ENCODE measurements at regions not wholly inside any gene's neighbourhood (a gene's known extent, or its start where the extent isn't known, plus 50 kb on each side); places are given as distances from the start of the nearest gene placed in this dataset.
"Not testable (repeated sequence)": the region's sequence is repeated elsewhere in the genome, so short reads cannot be mapped to it uniquely, and the experiment has no call there.

DNA sequence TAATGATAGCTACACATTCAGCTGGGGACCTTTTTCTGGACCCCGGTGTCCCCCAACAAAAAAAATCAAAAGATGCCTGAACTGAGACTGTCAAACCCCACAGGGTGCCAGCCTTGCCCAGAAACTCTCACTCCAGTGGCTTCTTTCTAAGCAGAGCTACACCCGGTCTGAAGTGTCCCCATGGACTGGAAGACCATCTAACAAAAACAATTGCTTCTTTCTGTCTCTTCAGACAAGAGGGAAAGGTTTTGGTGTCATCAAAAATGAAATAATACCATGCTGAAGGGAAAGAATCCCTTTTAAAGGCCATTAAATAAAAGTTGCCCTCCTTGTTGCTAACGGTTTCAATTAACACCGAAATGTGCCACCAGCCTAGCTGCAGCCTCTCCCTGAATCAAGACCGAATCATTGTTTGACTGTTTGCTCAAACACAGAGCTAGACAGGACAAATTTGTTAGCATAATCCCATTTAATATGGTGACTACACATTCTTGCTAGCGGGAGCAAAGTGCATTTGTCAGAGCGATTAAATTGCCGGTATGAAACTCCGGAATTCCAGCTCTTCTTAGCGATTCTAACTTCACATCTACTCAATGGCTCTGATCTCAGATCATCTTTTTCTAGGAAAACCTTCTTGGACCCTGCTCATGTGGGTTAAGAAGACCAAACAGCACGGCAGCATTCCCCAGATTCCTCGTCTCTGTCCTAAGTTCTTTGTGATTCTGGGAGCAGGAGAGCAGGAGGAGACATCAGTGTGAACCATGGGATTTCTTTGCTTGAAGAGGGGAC lies 397.5 kb upstream of the PRKCQ start:
- DNase-seq: no peak

GRCh38 chr10:6973899-6974298 lies 393.8 kb upstream of the PRKCQ start:
- DNase-seq: no peak

- DNase-seq: no peak
Measured at GRCh38 chr10:6972226-6972625, 392.1 kb upstream of the PRKCQ start.

GRCh38 chr10:6969659-6970058 lies 389.6 kb upstream of the PRKCQ start:
- DNase-seq: no peak

- no peak for DNase-seq
Measured at GRCh38 chr10:6964543-6964942, 384.5 kb upstream of the PRKCQ start.

- no peak for DNase-seq
Measured at GRCh38 chr10:6962576-6962975, 382.5 kb upstream of the PRKCQ start.

DNA sequence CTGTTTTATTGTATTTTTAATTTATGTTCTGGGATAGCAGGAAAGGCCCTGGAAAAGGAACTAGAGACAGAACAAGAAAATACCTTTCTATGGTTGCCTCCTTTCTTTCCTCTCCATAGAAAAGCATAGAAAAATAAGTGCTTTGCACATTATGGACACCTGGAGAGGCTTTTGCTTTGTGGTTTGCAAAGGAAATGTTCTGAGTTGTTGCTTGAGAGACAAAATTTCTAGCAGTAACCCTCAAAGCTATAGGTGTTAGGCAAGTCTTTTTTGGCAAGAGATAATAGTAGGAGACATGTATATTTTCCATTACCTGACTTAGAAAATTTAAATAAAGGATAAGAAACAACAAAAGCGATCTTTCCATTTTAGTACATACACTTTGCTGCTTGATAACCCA lies 378.6 kb upstream of the PRKCQ start:
- no peak for DNase-seq

DNA sequence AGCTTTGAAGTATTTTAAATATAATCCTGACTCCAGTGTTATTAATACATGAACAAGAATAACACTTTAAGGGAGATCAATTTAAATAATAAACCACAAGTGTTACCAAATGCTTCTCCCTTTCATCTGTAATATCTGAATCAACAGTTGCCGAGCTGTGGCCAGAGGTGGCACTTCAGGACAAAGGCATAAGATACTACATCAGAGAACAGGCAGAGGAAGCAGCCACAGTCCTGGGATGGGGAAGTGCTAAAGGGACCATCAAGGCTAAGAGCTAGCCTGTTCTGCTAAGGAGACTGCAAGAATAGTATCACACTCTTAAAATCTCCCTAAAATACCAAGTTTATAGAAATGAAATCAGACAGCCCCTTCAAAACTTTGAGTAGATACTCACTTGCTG lies 378.2 kb upstream of the PRKCQ start:
- DNase-seq: peak in 1 of 3 experiments; percentile 1

GRCh38 chr10:6957851-6958250 lies 377.8 kb upstream of the PRKCQ start:
- no peak for DNase-seq

- DNase-seq: no peak
Measured at GRCh38 chr10:6956562-6956961, 376.5 kb upstream of the PRKCQ start.

GRCh38 chr10:6953271-6953801 lies 373.3 kb upstream of the PRKCQ start:
- peak in 1 of 3 experiments; percentile 20 for DNase-seq

DNA sequence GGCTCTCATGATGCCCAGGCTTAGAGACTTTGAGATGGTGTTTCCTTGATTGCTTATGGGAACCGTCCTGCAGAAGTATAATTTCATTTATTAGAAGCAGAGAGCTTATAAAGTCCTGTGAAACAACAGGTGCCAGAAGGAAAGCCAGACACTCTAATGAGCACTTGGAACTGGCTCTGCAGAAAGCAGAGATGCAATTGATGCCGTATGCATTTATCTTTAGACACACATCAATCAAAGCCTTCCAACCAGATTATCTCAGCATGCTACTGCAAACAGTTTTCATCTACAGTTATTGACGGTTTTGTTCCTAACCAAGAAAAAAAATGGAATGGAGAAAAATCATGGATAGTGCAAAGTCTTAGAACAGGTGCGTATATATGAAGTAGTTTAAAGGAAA lies 371.7 kb upstream of the PRKCQ start:
- DNase-seq: peak; percentile 4 to 92 (median 59)

DNA sequence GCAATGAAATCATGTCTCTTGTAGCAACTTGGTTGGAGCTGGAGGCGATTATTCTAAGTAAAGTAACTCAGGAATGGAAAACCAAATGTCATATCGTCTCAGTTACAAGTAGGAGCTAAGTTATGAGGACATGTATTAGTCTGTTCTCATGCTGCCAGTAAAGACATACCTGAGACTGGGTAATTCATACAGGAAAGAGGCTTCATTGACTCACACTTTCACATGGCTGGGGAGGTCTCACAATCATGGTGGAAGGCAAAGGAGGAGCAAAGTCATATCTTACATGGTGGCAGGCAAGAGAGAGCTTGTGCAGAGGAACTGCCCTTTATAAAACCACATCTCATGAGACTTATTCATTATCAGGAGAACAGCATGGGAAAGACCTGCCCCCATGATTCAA lies 370.1 kb upstream of the PRKCQ start:
- no peak for DNase-seq

DNA sequence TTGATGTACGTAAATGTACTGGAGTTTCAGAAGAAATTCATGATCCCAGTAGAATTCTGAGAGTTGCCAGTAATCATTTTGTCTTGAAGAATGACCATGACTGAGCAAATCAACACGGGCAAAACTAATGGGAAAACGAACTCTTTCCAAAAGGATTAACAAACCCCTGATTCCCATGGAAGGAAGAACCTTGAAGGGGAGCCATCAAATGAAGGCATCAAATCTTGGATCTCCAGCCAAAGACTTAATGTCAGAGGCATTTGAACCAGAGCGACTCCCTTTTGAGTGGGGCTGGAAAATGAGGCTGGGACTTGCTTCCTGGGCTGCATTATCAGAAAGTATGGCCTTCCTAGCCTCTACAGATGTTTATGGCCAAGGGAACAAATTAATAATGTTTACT lies 364.4 kb upstream of the PRKCQ start:
- no peak for DNase-seq

DNA sequence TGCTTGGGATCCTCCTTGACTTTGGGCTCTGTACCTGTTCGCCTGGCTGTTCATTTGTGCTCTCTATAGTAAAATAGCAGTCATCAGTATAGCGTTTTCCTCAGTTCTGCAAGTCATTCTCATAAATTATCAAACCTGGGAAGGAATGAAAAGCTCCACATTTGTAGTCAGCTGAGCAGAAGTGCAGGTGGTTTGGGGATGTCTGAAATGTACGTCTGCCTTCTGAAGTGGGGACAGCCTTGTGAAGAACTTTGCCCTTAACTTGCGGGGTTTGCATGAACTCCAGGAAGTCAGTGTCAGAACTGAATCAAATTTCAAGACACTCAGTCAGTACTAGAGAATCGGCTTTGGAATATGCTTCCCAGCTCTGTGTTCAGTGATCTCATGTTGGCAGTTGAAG lies 358.3 kb upstream of the PRKCQ start:
- no peak for DNase-seq

DNA sequence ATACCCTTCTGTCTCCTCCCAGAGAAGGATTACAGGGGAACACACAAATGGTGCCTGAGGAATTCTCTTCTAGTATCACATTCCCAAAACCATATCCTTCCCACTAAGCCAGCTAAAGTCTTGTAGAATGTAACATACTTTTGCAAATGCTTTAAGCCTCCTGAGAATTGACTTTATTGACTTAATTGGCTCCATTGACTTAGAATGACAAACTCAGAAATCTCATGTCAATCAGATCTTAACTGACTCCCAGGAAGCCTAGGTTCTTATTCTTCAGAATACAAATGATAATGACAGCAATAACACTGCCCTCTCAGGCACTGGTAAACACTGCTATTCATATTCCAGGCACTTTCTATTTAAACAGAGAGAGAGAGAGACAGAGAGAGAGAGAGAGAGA lies 356.9 kb upstream of the PRKCQ start:
- DNase-seq: peak in 1 of 3 experiments; percentile 5

DNA sequence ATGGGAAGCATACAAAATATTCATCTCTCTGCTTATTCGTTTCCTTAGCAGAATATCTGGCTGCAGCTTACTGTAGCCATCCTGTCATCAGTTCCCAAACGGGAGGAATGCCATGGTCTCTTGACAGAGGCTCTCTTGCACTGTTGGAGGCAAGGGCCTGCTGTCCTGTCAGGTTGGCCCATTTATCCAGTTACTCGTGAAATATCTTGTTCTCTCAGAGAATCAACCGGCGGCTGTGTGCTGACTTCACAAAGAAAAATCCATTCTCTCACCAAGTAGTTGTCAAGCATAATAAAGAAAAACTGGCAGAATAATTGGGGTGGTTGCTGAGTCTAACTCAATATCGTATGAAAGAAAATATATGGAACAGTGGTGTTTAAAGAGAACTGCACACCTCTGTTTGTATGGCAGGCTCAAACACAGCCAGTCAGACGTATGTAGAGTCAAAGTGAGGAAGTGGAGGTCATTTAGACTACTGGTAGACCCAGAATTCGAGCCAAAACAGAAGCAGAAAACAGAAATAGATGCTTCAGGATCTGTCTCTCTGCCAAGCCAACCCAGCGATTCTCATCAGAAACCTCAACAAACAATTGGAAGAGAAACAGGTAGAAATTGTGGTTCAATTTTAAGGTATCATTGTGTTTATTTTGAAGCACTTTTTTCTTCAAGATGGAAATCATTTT lies 349.2 kb upstream of the PRKCQ start:
- DNase-seq: no peak

DNA sequence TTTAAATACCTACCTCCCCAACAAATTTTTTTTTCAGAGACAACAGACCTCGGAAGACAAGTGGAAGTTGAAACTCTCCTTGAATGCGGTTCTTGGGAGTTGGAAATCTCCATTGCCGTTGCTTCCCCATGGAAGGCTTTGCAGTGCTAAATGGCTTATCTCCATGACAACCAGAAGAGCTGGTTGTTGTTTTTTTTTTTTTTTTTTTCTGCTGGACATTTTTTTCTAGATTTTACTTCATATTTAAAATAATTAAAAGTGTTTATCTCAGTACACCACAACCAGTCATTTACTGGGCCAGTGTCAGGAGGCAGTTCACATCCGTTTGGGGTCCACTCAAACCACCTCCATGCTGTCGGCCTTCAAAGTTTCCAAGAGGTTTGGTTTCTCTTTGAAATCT lies 348.5 kb upstream of the PRKCQ start:
- DNase-seq: peak in 1 of 3 experiments; percentile 43

GRCh38 chr10:6926971-6927370 lies 346.9 kb upstream of the PRKCQ start:
- DNase-seq: no peak

DNA sequence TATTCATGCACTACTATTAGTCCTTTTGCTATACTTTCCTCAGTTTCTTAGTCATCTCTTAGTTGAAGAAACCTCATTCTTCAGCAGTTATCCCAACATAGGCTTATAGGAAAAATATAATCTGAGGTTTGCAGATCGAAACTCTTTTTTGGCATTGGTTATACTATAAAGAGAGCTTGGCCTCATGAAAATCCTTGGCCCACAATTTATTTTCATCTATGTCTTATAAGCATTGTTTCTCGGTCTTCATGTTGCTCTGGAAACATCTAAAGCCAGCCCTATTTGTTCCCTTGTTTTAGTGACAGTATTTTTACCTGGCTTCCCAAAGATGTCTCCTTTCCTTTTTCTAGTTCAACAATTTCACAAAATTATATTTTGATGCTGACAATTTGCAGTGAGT lies 345.1 kb upstream of the PRKCQ start:
- DNase-seq: no peak

DNA sequence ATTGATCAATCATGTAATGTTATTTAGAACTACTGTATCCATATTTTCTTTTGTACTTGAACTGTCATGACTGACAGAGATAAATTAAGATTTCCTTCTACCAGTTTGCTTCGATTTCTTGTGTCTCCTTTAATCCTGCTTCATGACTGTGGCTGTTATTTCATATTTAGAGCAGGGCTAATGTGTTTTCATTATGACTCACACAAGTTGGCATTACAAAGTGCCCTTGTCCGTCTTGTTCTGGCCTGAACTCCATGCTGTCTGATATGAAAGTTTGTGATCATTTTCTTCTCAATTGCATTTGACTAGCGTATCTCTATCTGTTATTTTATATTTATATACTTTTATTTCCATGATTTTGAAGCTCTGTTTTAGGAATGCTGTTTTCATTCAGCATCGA lies 344.1 kb upstream of the PRKCQ start:
- no peak for DNase-seq

DNA sequence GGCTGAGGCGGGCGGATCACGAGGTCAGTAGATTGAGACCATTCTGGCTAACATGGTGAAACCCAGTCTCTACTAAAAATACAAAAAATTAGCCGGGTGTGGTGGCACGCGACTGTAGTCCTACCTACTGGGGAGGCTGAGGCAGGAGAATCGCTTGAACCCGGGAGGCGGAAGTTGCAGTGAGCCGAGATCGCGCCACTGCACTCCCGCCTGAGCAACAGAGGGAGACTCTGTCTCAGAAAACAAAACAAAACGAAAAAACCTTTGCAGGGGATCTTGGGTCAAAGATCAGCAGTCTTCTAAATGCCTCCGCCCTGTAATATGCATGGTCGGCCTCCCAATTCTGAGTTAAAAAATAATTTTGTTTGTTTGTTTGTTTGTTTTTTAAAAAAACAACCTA lies 340.9 kb upstream of the PRKCQ start:
- not testable (repeated sequence) for DNase-seq

GRCh38 chr10:6920072-6921019 lies 340.3 kb upstream of the PRKCQ start:
- DNase-seq: peak; percentile 31 to 78 (median 56)

All from NCI-H1417 (cell line).